Lung (tissue), 11 donors: ENCODE measurements at regions not wholly inside any gene's neighbourhood (a gene's known extent, or its start where the extent isn't known, plus 50 kb on each side); places are given as distances from the start of the nearest gene placed in this dataset.

Experiments used
- ATAC-seq: fragments of 200-7000 bp; cut with Tn5 transposase; one replicate; pipeline ENCODE4 v1.9.1; 2020; ENCODE audit warnings: moderate number of reproducible peaks; ENCODE audit not compliant: insufficient read depth, low FRiP score
- DNase-seq, 3 donors: peaks; one replicate each; pipeline ENCODE4 v3.0.0-alpha.2; 2013 to 2017
- H3K27ac ChIP-seq, 2 donors: one replicate each; pipeline ENCODE4 v1.5.1; 2013; ENCODE audit warnings: mild to moderate bottlenecking in 2 of 2, moderate library complexity in 2 of 2, control low read depth in 1 of 2, inconsistent platforms in 1 of 2, low read depth in 1 of 2, low read length in 1 of 2
- H3K27me3 ChIP-seq, 3 donors: one replicate each; pipeline ENCODE4 v1.5.1; 2013; ENCODE audit warnings: low read length in 2 of 3; ENCODE audit not compliant: control insufficient read depth in 3 of 3, insufficient read depth in 3 of 3
- H3K36me3 ChIP-seq, 4 donors: one replicate each; pipeline ENCODE4 v1.5.1; 2013; ENCODE audit warnings: low read length in 4 of 4, mild to moderate bottlenecking in 1 of 4, moderate library complexity in 1 of 4; ENCODE audit not compliant: control insufficient read depth in 4 of 4, insufficient read depth in 4 of 4
- H3K4me1 ChIP-seq, 5 donors: one replicate each; pipeline ENCODE4 v1.5.1; 2013; ENCODE audit warnings: low read length in 5 of 5, mild to moderate bottlenecking in 2 of 5, moderate library complexity in 1 of 5; ENCODE audit not compliant: control insufficient read depth in 5 of 5, insufficient read depth in 5 of 5
- H3K4me3 ChIP-seq: one replicate; pipeline ENCODE4 v1.5.1; 2013; ENCODE audit warnings: mild to moderate bottlenecking, control low read depth, moderate library complexity
- H3K9ac ChIP-seq, 2 donors: one replicate each; pipeline ENCODE4 v1.5.1; 2013; ENCODE audit warnings: low read length in 2 of 2, control low read depth in 1 of 2; ENCODE audit not compliant: insufficient read depth in 1 of 2
- H3K9me3 ChIP-seq, 4 donors: one replicate each; pipeline ENCODE4 v1.5.1; 2013; ENCODE audit warnings: low read length in 3 of 4, mild to moderate bottlenecking in 1 of 4, moderate library complexity in 1 of 4; ENCODE audit not compliant: control insufficient read depth in 4 of 4, insufficient read depth in 3 of 4
- CTCF ChIP-seq: IDR thresholded peaks from 2 replicates; pipeline ENCODE4 v1.5.1; 2012; ENCODE audit warnings: mild to moderate bottlenecking; ENCODE audit errors: control extremely low read depth, extremely low read depth
- WGBS, 2 donors: extraction: QIAGEN DNeasy Blood & Tissue Kit; methylation state at CpG; one replicate each; pipeline ENCODE4 v1.1.7; 2013; 5-methylcytosine and 5-hydroxymethylcytosine counted together
- donor health status: control.
- donor health status: control.
- donor health status: Bipolar disorder and iron deficiency.
- donor health status: healthy.
- donor health status: DM: yes; HTN: yes; CAD: no.

DNA sequence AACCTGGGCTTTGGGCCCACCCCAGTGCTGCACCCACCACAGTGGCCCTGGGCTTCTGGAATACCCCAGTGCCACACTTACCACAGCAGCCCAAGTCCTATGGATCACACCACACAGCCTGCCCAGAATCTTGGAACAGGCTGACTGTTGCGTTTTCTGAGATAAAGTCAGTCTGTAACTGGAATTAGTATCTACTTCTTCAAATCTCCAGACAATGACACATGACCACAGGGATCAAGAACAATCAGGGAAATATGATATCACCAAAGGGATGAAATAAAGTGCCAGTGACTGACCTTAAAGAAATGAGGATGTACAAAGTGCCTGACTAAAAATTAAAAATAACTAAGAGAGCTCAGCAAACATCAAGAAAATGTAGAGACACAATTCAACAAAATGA is 239.7 kb upstream of the PLD5 start:
- no peak overlapping the region for H3K4me3 ChIP-seq
- H3K27ac ChIP-seq = no peak overlapping the region
- no peak for DNase-seq
- H3K36me3 ChIP-seq = no peaks in the 10 kb centered on the region
- no peak overlapping the region for H3K9ac ChIP-seq
- H3K4me1 ChIP-seq = no peaks in the 10 kb centered on the region
- 88 to 89% methylated on average over 1 of the region's 1 CpG for WGBS, 2 donors
- TF ChIP-seq CTCF = no peak
- no peak for ATAC-seq
- H3K9me3 ChIP-seq = peaks cover 0 to 6% (median 0%) of the 10 kb centered on the region in 4 donors
- H3K27me3 ChIP-seq = no peaks in the 10 kb centered on the region

GRCh38 chr1:242761556-242761955 is 237.1 kb upstream of the PLD5 start:
- peaks cover 0 to 8% (median 0%) of the 10 kb centered on the region in 4 donors for H3K9me3 ChIP-seq
- no peaks in the 10 kb centered on the region for H3K4me1 ChIP-seq
- ATAC-seq (no peak), DNase-seq (no peak)
- no peak overlapping the region for H3K4me3 ChIP-seq
- no peak overlapping the region for H3K9ac ChIP-seq
- H3K27ac ChIP-seq = no peak overlapping the region
- WGBS, 2 donors = 83 to 85% methylated on average over 3 of the region's 3 CpGs
- H3K36me3 ChIP-seq = no peaks in the 10 kb centered on the region
- TF ChIP-seq CTCF = no peak
- no peaks in the 10 kb centered on the region for H3K27me3 ChIP-seq

DNA sequence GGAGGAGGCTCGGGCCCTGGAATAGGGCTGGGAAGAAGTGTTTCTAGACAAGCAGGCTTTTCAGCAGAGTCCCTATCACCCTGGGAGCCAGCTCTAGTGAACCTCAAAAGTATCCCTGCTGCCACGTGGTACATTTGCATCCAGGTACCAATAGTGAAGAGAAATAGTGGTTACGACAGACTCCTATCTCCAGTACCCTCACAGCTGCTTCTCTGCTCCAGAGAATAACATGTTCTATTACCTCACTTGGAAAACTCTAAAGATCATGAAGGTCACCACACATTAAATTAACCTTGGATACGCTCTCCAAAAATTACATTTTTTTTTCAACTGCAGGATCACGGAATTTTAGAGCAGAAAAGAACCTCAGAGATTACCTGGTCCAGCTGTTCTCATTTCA is 230.4 kb upstream of the PLD5 start:
- H3K4me3 ChIP-seq = no peak overlapping the region
- ATAC-seq (no peak), DNase-seq (no peak)
- H3K4me1 ChIP-seq = no peaks in the 10 kb centered on the region
- H3K27ac ChIP-seq = no peak overlapping the region
- 76 to 81% methylated on average over 5 of the region's 5 CpGs for WGBS, 2 donors
- H3K9ac ChIP-seq = no peak overlapping the region
- no peaks in the 10 kb centered on the region for H3K36me3 ChIP-seq
- H3K27me3 ChIP-seq = no peaks in the 10 kb centered on the region
- H3K9me3 ChIP-seq = peaks cover 0 to 2% (median 0%) of the 10 kb centered on the region in 4 donors
- no peak for TF ChIP-seq CTCF

GRCh38 chr1:242754125-242754524 is 229.6 kb upstream of the PLD5 start:
- DNase-seq = no peak
- Histone ChIP-seq H3K27me3 (no peaks in the 10 kb centered on the region), H3K36me3 (no peaks in the 10 kb centered on the region), H3K9me3 (peaks cover 0 to 2% (median 0%) of the 10 kb centered on the region in 4 donors), H3K9ac (no peak overlapping the region), H3K27ac (no peak overlapping the region), H3K4me3 (no peak overlapping the region), H3K4me1 (no peaks in the 10 kb centered on the region)
- 82 to 87% methylated on average over 2 of the region's 2 CpGs for WGBS, 2 donors
- ATAC-seq = no peak
- TF ChIP-seq CTCF = no peak
